ENCODE measurements at regions not wholly inside any gene's neighbourhood (a gene's known extent, or its start where the extent isn't known, plus 50 kb on each side); places are given as distances from the start of the nearest gene placed in this dataset.

- Mint-ChIP-seq H3K27ac (ENCODE audit: unreplicated experiment) (no peak overlapping the region), H3K36me3 (ENCODE audit: insufficient read depth, unreplicated experiment) (no peaks in the 10 kb centered on the region), H3K4me1 (ENCODE audit: low read depth, unreplicated experiment) (no peaks in the 10 kb centered on the region), H3K27me3 (ENCODE audit: insufficient read depth, unreplicated experiment) (peaks cover 31% of the 10 kb centered on the region), H3K9me3 (ENCODE audit: unreplicated experiment) (no peaks in the 10 kb centered on the region), H3K4me3 (ENCODE audit: unreplicated experiment) (no peak overlapping the region)
- ChIA-PET POLR2A (no interaction called here), CTCF (no interaction called here)
- DNase-seq, result no peak
- intact Hi-C loops (cut with micrococcal nuclease; ENCODE audit: unreplicated experiment), result no loop called here
- Histone ChIP-seq H3K27me3 (replicated peaks; ENCODE audit: control insufficient read depth, insufficient read depth, low read length) (no peaks in the 10 kb centered on the region; the same call in 1 of the 2 replicates), H3K36me3 (ENCODE audit: control insufficient read depth, insufficient read depth, low read length) (no peaks in the 10 kb centered on the region), H3K4me3 (ENCODE audit: low read depth, low read length) (no peak overlapping the region), H3K9me3 (no peaks in the 10 kb centered on the region), H3K4me1 (no peaks in the 10 kb centered on the region)
- no TSS peak for BruUV-seq (replicated peaks)
- TF ChIP-seq CTCF (IDR thresholded peaks at IDR 0.05; ENCODE audit: insufficient read depth in 1 of 2, low read depth in 1 of 2, low read length in 1 of 2, severe bottlenecking in 1 of 2, unreplicated experiment in 1 of 2), result no peak
Measured at GRCh38 chr10:120034236-120034635, 141.7 kb downstream of the SEC23IP start.

GRCh38 chr10:120039046-120039445, 146.5 kb downstream of the SEC23IP start:
- Mint-ChIP-seq H3K27ac (ENCODE audit: unreplicated experiment) (no peak overlapping the region), H3K4me1 (ENCODE audit: low read depth, unreplicated experiment) (no peaks in the 10 kb centered on the region), H3K36me3 (ENCODE audit: insufficient read depth, unreplicated experiment) (no peaks in the 10 kb centered on the region), H3K27me3 (ENCODE audit: insufficient read depth, unreplicated experiment) (peaks cover 32% of the 10 kb centered on the region), H3K9me3 (ENCODE audit: unreplicated experiment) (no peaks in the 10 kb centered on the region), H3K4me3 (ENCODE audit: unreplicated experiment) (no peak overlapping the region)
- Histone ChIP-seq H3K36me3 (ENCODE audit: control insufficient read depth, insufficient read depth, low read length) (no peaks in the 10 kb centered on the region), H3K4me3 (ENCODE audit: low read depth, low read length) (no peak overlapping the region), H3K4me1 (no peaks in the 10 kb centered on the region), H3K9me3 (no peaks in the 10 kb centered on the region), H3K27me3 (replicated peaks; ENCODE audit: control insufficient read depth, insufficient read depth, low read length) (no peaks in the 10 kb centered on the region; the same call in 1 of the 2 replicates)
- intact Hi-C loops (cut with micrococcal nuclease; ENCODE audit: unreplicated experiment), result no loop called here
- ChIA-PET POLR2A (no interaction called here), CTCF (no interaction called here)
- no peak for DNase-seq
- BruUV-seq (replicated peaks), result no TSS peak
- TF ChIP-seq CTCF (IDR thresholded peaks at IDR 0.05; ENCODE audit: insufficient read depth in 1 of 2, low read depth in 1 of 2, low read length in 1 of 2, severe bottlenecking in 1 of 2, unreplicated experiment in 1 of 2), result no peak

- Mint-ChIP-seq H3K9me3 (ENCODE audit: unreplicated experiment) (no peaks in the 10 kb centered on the region), H3K36me3 (ENCODE audit: insufficient read depth, unreplicated experiment) (no peaks in the 10 kb centered on the region), H3K4me3 (ENCODE audit: unreplicated experiment) (no peak overlapping the region), H3K27ac (ENCODE audit: unreplicated experiment) (no peak overlapping the region), H3K27me3 (ENCODE audit: insufficient read depth, unreplicated experiment) (peaks cover 24% of the 10 kb centered on the region), H3K4me1 (ENCODE audit: low read depth, unreplicated experiment) (no peaks in the 10 kb centered on the region)
- POLR2A ChIA-PET, result no interaction called here
- CTCF ChIA-PET, result interaction anchor here (0.6 kb wide), 1 partner anchor 86 kb away, joined by 3 read pairs; no protein-coding TSS in a partner anchor
- no TSS peak for BruUV-seq (replicated peaks)
- H3K27me3 ChIP-seq (replicated peaks; ENCODE audit: control insufficient read depth, insufficient read depth, low read length), result no peaks in the 10 kb centered on the region
- intact Hi-C loops (cut with micrococcal nuclease; ENCODE audit: unreplicated experiment), result no loop called here
- no peaks in the 10 kb centered on the region for H3K4me1 ChIP-seq
- H3K36me3 ChIP-seq (ENCODE audit: control insufficient read depth, insufficient read depth, low read length), result no peaks in the 10 kb centered on the region
- H3K9me3 ChIP-seq, result no peaks in the 10 kb centered on the region
- no peak for TF ChIP-seq CTCF (IDR thresholded peaks at IDR 0.05; ENCODE audit: insufficient read depth in 1 of 2, low read depth in 1 of 2, low read length in 1 of 2, severe bottlenecking in 1 of 2, unreplicated experiment in 1 of 2)
- H3K4me3 ChIP-seq (ENCODE audit: low read depth, low read length), result no peak overlapping the region
- DNase-seq, result no peak
Measured at GRCh38 chr10:120039826-120040225, 147.3 kb downstream of the SEC23IP start.

All from Caco-2 (cell line).